AG10803 (cell line): ENCODE measurements at regions not wholly inside any gene's neighbourhood (a gene's known extent, or its start where the extent isn't known, plus 50 kb on each side); places are given as distances from the start of the nearest gene placed in this dataset.

Source experiments
- DNase-seq: peaks from one replicate; pipeline ENCODE4 v3.0.0; 2010; ENCODE audit warnings: low read depth
- H3K4me3 ChIP-seq: 2 replicates; pipeline ENCODE4 v1.5.1; 2011; ENCODE audit warnings: mild to moderate bottlenecking, low read length, control low read depth
- TF ChIP-seq, protein P1 (sequence below): conservative IDR thresholded peaks from 2 replicates; pipeline ENCODE4 v1.5.1; 2011; ENCODE audit warnings: mild to moderate bottlenecking, low read length, control low read depth, inconsistent platforms

GRCh38 chr16:79863128-79864031, 262.8 kb upstream of the MAF start:
- TF ChIP-seq, protein P1, sequence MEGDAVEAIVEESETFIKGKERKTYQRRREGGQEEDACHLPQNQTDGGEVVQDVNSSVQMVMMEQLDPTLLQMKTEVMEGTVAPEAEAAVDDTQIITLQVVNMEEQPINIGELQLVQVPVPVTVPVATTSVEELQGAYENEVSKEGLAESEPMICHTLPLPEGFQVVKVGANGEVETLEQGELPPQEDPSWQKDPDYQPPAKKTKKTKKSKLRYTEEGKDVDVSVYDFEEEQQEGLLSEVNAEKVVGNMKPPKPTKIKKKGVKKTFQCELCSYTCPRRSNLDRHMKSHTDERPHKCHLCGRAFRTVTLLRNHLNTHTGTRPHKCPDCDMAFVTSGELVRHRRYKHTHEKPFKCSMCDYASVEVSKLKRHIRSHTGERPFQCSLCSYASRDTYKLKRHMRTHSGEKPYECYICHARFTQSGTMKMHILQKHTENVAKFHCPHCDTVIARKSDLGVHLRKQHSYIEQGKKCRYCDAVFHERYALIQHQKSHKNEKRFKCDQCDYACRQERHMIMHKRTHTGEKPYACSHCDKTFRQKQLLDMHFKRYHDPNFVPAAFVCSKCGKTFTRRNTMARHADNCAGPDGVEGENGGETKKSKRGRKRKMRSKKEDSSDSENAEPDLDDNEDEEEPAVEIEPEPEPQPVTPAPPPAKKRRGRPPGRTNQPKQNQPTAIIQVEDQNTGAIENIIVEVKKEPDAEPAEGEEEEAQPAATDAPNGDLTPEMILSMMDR = no peak
- DNase-seq = no peak
- no peak overlapping the region for H3K4me3 ChIP-seq

DNA sequence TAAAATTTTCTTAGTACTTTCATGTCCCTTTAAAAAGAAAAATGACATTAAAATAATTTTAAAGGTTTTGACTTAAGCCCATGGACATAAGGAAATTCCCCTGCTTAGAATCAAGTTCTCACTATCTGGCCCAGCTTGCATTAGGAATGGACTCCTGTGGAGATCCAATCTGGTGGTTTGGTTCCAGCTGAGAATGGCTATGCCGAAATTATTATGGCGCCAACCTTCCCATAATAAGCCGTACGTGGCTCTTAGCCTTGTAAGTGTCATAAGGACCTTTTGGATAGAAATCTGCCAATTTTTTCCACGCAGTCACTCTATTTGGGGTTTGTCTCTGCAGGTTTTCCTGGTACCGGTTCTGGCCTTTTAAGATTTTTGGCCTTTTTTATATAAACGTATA, 262.1 kb upstream of the MAF start:
- TF ChIP-seq, protein P1 = no peak
- no peak for DNase-seq
- H3K4me3 ChIP-seq = no peak overlapping the region

- DNase-seq = no peak
- no peak overlapping the region for H3K4me3 ChIP-seq
- TF ChIP-seq, protein P1 = no peak
Observed at GRCh38 chr16:79856581-79856980, 256.0 kb upstream of the MAF start.

DNA sequence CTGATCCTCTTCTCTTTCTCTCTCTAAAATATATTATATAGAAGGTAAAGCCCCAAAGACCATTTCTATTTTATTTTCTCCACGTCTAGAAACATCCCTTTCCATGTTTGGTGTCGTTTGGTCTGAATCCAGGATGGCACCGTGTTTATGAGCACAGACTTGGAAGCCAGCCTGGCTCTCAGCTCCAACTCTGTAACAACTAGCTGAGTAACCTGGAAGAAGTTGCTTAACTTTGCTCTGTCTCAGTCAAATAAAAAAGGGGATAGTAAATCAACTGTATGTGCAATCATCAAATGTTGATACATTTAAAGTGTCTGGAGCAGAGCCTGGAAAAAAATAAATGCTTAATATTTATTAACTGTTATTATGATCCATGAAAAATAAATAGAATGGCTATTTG, 249.8 kb upstream of the MAF start:
- DNase-seq = no peak
- H3K4me3 ChIP-seq = no peak overlapping the region
- TF ChIP-seq, protein P1 = no peak

GRCh38 chr16:79849119-79849518, 248.6 kb upstream of the MAF start:
- TF ChIP-seq, protein P1 = no peak
- DNase-seq = no peak
- no peak overlapping the region for H3K4me3 ChIP-seq

DNA sequence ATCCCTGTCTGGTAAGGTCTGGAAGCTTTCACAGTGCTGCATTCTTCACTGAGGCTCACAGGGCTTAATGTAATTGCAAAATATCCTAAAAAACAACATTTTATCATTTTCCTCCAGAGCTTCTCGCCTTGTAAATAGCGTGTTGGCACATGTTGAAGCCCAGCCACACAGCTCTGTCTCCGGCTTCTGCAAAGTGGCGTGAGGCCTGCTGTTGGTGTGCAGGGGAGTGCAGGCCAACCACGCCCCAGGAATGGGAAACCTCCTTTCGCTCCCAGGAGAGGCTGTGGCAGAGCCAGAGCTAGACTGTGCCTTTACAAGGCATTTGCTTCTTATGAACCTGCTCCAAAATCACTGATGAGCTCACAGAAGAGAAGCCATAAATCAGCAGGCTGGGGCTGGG, 248.2 kb upstream of the MAF start:
- TF ChIP-seq, protein P1 = no peak
- no peak overlapping the region for H3K4me3 ChIP-seq
- no peak for DNase-seq

DNA sequence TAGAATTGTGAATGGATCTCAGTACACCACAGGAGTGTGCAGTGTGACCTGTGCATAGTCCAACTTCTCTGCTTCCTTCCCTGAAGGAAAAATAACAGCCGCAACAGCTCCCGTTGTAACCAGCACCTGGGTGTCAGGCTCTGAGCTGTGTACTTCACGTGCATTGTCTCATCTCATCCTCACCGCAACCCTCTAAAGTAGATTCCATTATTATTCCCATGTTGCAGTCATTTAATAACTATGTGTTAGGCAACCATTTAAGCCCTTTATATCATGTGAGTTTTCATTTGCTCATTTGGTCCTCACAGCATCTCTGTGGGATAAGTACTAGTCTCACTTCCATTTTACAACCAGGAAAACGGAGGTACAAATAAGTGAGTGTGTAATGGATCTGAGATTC, 247.0 kb upstream of the MAF start:
- TF ChIP-seq, protein P1 = no peak
- H3K4me3 ChIP-seq = no peak overlapping the region
- DNase-seq = no peak
